Prostate gland (tissue), 2 donors: ENCODE measurements at regions not wholly inside any gene's neighbourhood (a gene's known extent, or its start where the extent isn't known, plus 50 kb on each side); places are given as distances from the start of the nearest gene placed in this dataset.

Experiments used
- DNase-seq: peaks from one replicate; pipeline ENCODE4 v3.0.0-alpha.2; 2019; ENCODE audit warnings: low spot score
- H3K27ac ChIP-seq, 2 donors: fragments of 200-600 bp; sonication (generic); 2 replicates each; pipeline ENCODE4 v1.5.1; 2017 to 2019
- H3K27me3 ChIP-seq: fragments of 200-600 bp; sonication (generic); replicated peaks from 2 replicates; pipeline ENCODE4 v1.5.1; 2019; ENCODE audit not compliant: insufficient read depth
- H3K36me3 ChIP-seq, 2 donors: fragments of 200-600 bp; sonication (generic); 1 replicate in 1 of 2; 2 replicates in 1 of 2; pipeline versions ENCODE4 v1.5.1 to v1.8.1; 2017 to 2019
- H3K4me1 ChIP-seq: fragments of 200-600 bp; sonication (generic); replicated peaks from 2 replicates; pipeline ENCODE4 v1.5.1; 2019
- H3K4me3 ChIP-seq, 2 donors: fragments of 200-600 bp; sonication (generic); 2 replicates each; pipeline ENCODE4 v1.5.1; 2017 to 2019
- H3K9me3 ChIP-seq: fragments of 200-600 bp; sonication (generic); 2 replicates; pipeline ENCODE4 v1.5.1; 2017
- CTCF ChIP-seq, 4 experiments: fragments of 200-600 bp in 2 of 4; fragments of 450-650 bp in 2 of 4; sonication (generic) in 2 of 4; IDR thresholded peaks; 1 replicate in 3 of 4; 2 replicates in 1 of 4; pipeline ENCODE4 v1.5.1; 2016 to 2019; ENCODE audit warnings: antibody characterized with exemption in 4 of 4, mild to moderate bottlenecking in 2 of 4, moderate library complexity in 2 of 4
- POLR2A ChIP-seq: fragments of 450-650 bp; IDR thresholded peaks from one replicate; pipeline ENCODE4 v1.6.1; 2016; ENCODE audit warnings: antibody characterized with exemption, mild to moderate bottlenecking
- POLR2AphosphoS5 ChIP-seq: sonication (generic); formaldehyde crosslinking; IDR thresholded peaks from one replicate; pipeline ENCODE4 v1.6.1; 2017; ENCODE audit warnings: antibody characterized with exemption
- WGBS: methylation state at CpG from one replicate; pipeline ENCODE4 v1.1.5; 2018; 5-methylcytosine and 5-hydroxymethylcytosine counted together
- intact Hi-C: fragments of 100-400 bp; cut with DNase I; formaldehyde crosslinking; loops from one replicate; pipeline ENCODE4 v1.14.2; 2022

GRCh38 chr6:84280639-84281038 is 53.2 kb upstream of the CEP162 start:
- no peak for DNase-seq
- no peak overlapping the region for H3K27ac ChIP-seq
- H3K36me3 ChIP-seq: no peaks in the 10 kb centered on the region
- H3K4me1 ChIP-seq: no peaks in the 10 kb centered on the region
- WGBS: 73% methylated on average over 1 of the region's 1 CpG
- TF ChIP-seq POLR2AphosphoS5 (no peak), CTCF (IDR thresholded peaks at IDR 0.05) (no peak), POLR2A (no peak)
- no peaks in the 10 kb centered on the region for H3K27me3 ChIP-seq
- no peak overlapping the region for H3K4me3 ChIP-seq
- H3K9me3 ChIP-seq: no peaks in the 10 kb centered on the region
- intact Hi-C loops: no loop called here

GRCh38 chr6:84280030-84280429 is 52.6 kb upstream of the CEP162 start:
- H3K27me3 ChIP-seq: no peaks in the 10 kb centered on the region
- DNase-seq: no peak
- H3K27ac ChIP-seq: no peak overlapping the region
- no peaks in the 10 kb centered on the region for H3K9me3 ChIP-seq
- H3K4me3 ChIP-seq: no peak overlapping the region
- H3K4me1 ChIP-seq: no peaks in the 10 kb centered on the region
- H3K36me3 ChIP-seq: no peaks in the 10 kb centered on the region
- no peak for TF ChIP-seq POLR2A
- intact Hi-C loops: no loop called here

- Histone ChIP-seq H3K4me1 (no peaks in the 10 kb centered on the region), H3K27ac (no peak overlapping the region), H3K4me3 (no peak overlapping the region), H3K27me3 (no peaks in the 10 kb centered on the region), H3K9me3 (no peaks in the 10 kb centered on the region), H3K36me3 (no peaks in the 10 kb centered on the region)
- DNase-seq: no peak
- WGBS: 35% methylated on average over 6 of the region's 6 CpGs
- TF ChIP-seq POLR2AphosphoS5 (no peak), CTCF (IDR thresholded peaks at IDR 0.05) (no peak), POLR2A (no peak)
- intact Hi-C loops: no loop called here
Observed at GRCh38 chr6:84278321-84278998, 51.0 kb upstream of the CEP162 start.
